GM21447 (cell line): ENCODE measurements at regions not wholly inside any gene's neighbourhood (a gene's known extent, or its start where the extent isn't known, plus 50 kb on each side); places are given as distances from the start of the nearest gene placed in this dataset.
"Not testable (repeated sequence)": the region's sequence is repeated elsewhere in the genome, so short reads cannot be mapped to it uniquely, and the experiment has no call there.

Experiments used
- ATAC-seq: cut with Tn5 transposase; IDR thresholded peaks from one replicate; pipeline ENCODE4 v1.9.1; 2021; ENCODE audit not compliant: unreplicated experiment

DNA sequence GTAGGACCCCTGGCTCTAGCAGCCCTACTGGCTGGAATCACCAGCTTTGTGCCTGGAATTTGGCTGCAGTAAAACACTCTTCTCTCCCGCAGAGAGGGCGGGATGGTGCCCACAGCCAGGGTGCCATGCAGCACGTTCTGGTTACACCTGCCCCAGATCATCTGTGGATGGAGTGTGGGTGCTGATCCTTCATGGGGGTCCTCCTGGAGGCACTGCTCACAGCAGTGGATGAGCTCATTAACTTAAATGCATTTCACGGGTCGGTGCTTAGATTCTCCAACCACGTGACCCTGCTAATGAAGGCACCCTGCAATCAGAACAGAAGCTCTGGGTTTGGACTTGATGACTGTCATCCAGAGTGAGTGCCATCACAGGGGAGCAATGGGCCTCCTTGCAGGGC is 138.6 kb upstream of the AFDN start:
- no peak for ATAC-seq

DNA sequence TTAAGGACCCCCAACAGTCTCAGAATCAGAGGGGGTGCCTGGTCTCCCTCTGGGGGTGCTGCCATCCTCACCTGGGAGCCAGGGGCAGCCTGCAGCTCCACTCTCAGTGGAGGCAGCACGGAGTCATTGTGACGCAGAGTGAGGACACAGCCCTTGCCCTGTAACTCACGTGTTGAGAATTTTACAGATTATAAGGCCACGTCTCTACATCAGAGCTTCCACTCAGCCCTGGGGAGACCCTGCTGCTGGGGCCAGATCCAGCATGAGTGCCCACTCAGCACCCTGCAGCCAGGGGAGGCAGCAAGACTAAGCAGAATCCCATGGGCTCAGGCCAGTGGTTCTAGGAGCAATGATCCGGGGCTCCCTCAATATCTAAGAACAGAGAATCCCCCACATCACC is 137.4 kb upstream of the AFDN start:
- no peak for ATAC-seq

DNA sequence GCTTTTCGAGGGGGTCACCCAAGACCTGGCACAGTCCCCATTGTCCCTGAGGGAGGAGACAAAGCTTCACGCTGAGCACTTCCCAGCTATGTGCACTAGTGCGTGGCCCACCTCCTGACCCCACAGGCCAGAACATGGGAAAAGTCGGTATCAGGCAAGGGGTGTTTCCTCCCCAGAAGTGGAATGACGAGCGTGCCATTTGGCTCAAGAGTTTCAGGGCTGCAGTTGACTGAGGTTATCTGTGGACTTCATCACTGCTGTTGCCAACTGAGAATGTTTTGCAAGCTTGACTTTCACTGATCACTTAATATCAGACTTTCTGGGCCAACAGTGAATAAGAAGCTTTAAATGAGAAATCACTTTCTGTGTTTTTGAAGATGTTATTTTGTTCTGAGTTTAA is 137.0 kb upstream of the AFDN start:
- no peak for ATAC-seq

DNA sequence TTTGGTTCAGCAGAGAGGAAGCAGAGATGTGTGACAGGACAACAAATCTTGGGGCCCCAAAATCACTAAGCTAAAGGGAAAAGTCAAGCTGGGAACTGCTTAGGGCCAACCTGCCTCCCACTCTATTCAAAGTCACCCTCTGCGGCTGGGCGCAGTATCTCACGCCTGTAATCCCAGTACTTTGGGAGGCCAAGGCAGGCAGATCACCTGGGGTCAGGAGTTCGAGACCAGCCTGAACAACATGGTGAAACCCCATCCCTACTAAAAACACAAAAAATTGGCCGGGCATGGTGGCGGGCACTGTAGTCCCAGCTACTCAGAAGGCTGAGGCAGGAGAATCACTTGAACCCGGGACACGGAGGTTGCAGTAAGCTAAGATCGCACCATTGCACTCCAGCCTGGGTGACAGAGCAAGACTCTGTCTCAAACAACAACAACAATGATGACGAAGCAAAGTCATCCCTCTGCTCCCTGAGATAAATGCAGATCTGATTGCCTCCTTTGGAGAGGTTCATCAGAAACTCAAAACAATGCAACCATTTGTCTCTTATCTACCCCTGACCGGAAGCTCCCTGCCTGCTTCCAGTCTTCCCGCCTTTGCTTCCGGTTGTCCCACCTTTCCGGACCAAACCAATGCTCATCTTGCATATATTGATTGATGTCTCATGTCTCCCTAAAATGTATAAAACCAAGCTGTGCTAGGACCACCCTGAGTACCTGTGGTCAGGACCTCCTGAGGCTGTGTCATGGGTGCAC is 136.4 kb upstream of the AFDN start:
- ATAC-seq: not testable (repeated sequence)

DNA sequence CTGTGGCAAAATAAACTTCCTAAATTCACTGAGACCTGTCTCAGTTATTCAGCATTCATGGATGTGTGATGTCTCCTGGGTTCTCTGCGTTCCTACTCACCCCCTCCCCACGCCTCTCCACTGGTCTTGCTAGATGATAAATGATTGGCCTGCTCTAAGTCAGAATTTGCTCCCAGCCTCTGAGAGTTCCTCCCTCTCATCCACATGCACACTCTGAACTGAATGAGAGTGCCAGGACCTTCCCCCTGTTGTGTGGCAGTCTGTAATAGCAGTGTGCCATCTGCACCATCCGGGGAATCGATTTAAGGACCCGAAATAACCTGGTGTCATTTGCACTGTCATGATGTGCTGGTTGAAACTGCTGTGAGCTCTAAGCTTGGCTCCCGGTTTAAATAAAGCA is 135.8 kb upstream of the AFDN start:
- ATAC-seq: no peak

DNA sequence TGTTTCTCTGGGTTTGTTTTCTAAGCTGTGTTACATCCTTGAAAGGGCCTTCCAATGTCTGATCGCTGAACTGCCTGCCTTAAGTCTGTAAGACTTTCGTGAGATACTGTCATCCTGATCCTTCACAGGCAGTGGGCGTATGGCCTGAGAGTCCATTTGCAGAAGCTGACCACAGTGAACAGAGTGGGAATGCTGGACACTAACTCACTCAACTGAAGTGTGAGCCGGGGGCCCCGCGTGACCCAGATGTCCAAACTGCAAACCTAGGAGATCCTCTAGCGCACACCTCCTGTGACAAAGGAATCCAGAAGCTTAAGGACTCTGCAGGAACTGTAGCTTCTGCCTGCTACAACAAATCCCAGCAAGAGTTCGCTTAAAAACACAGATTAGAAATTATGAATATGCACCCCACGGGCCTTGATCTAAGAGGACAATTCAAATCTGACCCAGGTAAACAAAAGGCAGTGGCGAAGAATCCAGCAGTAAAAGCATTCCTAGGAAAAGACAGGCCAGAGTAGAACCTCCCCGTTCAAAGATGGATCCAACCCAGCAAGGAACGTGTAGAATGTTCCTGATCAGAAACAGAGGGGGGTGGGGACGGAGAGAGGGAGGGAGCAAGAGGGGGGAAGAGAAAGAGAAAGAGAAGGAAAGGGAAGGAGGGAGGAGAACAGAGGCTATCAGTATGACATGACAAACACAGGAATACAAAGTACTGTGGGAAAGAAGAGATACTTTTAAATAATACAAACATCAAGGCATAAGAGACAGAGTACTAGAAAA is 135.0 kb upstream of the AFDN start:
- no peak for ATAC-seq

DNA sequence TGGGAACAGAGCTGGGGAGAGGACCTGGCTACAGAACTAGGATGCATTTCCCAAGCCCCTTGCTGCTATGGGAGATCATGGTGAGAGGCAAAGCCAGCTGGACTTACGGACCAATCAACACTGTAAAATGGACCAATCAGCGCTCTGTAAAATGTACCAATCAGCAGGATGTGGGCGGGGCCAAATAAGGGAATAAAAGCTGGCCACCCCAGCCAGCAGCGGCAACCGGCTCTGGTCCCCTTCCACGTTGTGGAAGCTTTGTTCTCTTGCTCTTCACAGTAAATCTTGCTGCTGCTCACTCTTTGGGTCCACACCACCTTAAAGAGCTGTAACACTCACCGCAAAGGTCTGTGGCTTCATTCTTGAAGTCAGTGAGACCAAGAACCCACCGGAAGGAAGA is 133.2 kb upstream of the AFDN start:
- not testable (repeated sequence) for ATAC-seq

DNA sequence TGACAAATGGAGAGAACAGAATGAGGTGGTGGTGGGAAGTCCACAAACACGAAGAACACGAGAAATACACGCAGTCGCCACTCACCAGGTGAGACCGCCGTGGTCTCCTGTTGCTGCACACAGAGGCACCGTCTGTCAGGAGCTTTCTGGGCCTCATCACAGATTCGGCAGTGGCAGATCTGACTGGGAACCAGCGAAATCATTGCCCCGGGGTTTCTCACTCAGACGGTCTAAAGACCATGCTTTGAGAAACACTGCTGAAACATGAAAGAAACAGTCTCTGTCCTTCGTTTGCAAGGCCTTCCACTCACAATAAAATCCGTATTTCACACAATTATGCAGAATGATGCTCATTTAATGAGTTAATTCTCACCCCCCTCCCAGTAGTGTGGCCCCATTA is 130.9 kb upstream of the AFDN start:
- no peak for ATAC-seq

DNA sequence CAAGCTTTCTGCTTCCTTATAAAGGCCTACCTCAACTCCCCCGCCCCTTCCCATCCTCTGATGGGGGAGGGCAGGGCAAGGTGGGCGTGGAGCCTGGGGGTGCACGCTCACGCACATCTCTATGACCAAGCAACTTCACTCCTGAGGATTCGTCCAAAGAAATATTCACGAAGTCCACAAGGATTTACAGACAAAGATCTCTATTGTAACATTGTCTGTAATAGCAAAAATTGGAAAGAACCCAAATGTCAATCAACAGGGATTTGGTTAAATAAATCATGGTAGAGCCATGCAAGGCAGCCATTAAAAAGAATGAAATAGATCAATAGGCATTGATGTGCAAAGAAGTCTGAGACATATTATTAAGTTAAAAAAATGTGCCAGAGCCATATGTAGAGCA is 130.4 kb upstream of the AFDN start:
- no peak for ATAC-seq

DNA sequence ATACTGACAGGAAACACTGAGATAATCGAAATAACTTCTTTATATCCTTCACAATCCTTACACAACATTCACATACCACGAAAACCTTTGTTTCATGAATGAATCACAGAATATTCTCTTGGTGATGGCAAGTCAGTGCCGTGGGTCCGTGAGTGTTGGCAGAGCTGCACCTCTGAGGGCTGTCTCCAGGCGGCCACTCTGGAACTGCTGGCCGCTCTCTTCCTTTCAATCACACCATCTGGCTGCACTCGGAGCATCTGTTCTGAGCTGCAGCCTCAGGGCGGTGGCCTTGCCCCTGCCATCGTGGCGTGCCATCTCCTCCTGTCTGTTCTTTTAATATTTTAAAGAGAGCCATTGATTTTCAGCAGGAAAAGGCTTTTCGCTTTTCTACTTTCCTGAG is 129.4 kb upstream of the AFDN start:
- no peak for ATAC-seq

DNA sequence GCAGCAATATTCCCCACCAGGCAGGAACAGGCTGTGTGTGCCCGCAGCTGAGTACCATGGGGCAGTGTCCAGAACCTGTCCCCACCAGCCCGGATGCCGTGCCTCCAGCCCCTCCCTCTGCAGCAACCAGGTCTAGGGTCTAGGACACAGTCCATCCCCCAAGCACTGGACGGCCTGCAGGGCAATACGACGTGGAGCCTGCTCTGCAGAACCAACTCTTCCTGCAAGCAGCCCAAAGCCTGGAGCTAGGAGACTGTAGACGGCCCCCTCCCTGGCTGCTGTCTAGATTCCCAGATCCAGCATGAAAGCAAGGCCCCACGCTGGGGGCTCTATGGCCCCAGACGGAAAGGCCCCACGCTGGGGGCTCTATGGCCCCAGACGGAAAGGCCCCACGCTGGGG is 128.2 kb upstream of the AFDN start:
- no peak for ATAC-seq

DNA sequence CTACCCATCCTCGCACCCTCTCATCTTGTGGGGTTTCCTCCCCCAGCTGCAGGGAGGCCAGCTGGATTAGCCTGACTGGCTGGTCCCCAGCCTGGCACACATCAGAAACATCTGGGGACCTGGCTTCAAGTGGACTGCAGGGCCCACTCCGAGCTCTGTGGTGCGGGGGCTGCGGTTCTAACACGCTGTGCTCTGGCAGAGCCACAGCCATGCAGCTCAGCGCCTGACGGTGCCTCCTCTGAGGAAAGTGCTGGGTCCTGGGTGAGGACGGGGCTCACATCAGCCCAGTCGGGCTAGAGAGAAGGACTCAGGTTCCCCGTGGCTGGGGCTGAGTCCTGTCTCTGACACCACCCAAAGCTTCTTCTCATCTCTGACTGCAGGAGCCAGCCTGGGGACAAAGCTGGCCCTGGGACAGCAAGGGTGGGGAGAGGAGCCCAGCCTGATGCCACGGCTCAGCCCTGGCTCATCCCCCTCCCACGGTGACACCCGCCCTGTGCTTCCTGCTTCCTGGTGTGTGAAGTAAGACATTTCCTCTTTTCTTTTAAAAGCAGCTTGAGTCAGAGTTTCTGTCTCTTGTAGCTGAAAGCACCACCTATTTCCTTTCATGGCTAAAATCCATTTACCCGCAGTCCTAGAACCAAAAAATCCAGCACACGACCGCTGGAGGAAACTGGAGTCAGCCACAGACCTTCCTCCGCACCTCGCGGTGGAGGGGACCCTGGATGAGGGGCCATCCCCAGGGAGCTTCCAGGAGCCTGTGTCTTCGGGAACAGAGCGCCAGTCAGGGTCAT is 127.4 kb upstream of the AFDN start:
- peak; percentile 96 for ATAC-seq

DNA sequence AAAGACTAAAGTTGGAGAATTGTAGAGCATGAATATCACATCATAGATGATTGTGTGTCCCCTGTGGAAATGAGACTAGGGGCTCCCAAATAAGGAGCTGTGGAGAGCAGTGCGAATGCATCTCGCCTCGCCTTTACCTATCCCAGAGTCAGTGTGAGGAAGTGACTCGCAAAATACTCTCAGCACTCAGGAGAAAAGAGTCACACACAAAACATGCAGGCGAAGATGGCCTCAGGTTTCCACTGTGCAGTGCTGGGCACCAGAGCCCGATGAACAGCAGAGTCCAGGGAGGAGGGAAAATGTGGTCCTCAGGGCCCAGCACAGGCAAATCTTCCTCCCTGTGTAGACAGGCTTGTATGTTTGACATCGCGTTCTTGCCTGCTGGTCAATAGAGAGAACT is 126.5 kb upstream of the AFDN start:
- ATAC-seq: no peak

DNA sequence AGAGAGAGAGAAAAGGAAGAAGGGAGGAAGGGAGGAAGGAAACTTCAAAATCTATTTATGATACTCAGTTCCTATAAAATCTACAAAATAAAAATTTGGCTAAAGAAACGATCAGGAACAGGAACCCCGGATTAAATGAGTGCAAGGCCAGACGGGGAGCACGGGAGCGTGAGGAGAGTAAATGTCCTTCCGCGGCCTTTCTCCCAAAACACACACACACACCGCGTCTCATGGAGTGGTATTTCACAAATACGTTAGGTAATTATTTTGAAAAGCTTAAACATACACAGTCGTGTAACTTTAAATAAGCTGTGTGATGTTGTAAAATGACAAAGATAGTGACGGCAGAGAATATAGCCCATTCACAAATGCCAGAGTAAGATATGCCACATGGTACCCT is 125.7 kb upstream of the AFDN start:
- ATAC-seq: no peak

DNA sequence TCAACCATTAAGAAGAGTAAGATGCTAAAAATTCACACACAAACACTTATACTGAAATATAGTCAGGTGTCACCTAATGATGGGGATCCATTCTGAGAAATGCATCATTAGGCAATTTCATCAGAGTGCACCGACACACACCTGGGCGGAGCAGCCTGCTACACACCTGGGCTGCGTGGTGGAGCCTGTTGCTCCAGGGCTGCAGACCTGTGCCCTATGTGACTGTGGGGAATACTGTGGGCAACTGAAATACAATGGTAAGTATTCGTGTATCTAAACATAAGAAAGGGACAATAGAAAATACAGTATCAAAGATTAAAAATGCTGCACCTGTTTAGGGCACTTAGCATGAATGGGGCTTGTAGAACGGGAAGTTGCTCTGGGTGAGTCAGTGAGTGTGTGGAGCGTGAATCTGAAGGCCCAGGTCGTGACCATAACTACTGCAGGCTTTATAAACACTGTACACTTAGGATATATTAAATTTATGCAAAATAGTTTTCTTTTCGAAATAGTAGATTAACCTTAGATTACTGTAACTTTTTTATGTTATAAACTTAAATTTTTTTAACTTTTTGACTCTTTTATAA is 124.4 kb upstream of the AFDN start:
- ATAC-seq: no peak

DNA sequence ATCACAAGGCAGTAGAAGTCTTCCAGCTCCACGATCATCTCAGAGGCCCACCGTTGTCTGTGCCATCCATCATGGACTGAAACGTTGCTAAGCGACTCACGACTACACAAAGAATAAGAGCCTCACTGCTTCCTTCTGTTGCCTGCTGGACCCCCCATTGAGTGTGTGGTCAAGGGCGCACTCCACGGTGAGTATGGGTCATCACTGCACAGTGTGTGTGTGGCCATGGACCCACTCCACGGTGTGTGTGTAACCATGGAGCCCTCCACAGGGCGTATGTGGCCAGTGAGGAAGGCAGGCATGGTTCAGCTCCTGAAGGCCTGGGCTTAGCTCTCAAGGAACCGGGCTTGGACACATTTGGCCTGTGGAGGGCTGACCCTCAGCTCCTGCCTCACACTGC is 123.4 kb upstream of the AFDN start:
- no peak for ATAC-seq

DNA sequence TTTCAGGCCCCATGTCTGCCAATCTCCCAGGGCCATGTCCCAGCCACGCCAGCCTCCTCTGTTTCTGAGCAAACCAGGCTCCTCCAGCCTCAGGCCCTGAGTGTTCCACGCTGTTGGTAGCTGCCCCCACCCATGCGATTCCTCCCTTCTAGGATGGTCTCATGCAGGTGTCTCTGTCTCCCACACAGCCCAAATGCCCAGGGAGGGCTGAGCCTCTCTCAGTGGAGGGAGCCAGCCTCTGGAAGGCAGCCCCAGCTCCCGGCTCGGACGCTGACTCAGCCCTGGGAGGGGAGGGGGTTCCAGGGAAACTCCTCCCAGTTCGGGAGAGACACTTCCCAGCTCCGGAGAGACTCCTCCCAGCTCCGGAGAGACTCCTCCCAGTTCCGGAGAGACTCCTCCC is 122.9 kb upstream of the AFDN start:
- no peak for ATAC-seq

DNA sequence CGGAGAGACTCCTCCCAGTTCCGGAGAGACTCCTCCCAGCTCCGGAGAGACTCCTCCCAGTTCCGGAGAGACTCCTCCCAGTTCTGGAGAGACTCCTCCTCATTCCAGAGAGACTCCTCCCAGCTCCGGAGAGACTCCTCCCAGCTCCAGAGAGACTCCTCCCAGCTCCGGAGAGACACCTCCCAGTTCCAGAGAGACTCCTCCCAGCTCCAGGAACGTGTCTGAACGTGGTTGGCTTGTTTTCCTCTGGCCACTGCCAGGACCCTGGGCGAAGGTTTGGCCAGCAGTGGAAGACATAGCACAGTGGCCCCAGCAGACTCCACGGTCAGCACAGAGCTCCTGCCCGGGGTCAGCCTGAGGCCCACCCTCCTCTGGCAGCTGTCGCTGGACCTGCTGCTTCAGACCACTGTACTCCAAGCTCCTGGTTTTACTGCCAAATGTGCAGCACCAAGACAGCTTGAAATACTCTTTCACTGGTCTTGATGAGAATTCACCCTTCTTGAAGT is 122.3 kb upstream of the AFDN start:
- no peak for ATAC-seq

DNA sequence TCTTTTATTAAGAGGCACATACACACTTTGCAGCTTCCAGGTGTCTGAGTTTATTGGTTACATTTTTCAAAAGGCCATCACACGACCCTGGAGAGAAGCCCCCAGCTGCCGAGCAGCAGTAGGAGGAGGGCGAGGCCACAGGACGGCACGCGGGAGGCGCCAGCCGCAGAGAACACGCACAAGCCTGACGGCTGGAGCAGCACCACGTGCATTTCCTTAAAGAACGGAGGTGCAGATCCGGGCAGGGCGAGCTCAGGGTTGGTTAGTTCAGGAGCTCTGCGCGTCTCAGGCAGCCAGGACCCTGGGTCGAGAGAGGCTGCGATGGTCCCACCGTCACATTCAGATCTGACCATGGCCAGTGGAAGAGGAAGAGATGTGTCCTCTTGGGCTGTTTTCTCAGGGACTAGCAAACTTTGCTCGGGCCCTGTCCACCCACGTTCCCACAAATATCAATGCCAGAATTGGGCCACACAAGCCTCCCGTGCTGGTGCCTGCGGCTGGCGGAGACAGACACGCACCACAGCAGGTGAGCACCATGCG is 121.4 kb upstream of the AFDN start:
- ATAC-seq: no peak

DNA sequence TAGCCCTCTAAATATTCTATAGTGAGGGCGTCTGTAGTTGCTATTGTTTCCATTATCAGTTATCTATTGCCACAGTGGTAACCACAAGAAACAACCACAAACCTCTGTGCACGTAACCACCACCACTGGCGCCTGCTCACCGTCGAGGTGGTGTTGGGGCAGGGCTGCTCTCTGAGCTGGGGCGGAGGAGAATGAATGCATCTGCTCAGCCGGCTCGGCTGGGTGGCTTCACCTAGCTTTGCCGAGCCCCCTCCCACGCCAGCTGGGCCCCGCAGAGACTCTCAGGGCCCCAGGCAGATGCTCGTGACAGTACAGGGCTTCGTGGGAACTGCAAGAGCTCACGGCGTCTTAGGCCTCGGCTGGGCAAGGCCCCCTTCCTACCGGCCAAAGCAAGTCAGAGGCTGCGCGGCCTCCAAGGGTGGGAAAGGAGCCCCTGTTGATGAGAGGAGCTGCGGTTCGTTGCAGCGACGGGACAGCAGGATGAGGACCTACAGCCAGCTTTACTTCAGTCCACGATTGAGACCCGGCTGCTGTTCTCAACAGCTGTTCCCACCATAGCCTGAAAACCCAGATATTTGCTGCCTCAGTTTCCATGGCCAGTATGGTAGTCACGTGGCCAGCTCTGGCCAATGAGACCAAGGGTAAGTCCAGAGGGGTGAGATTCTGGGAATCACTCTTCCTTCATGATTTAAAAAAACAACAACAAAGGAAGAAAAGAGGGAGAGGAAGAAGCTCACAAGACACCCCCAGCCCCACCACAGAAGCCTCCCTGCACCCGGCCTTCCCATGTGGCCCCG is 120.2 kb upstream of the AFDN start:
- ATAC-seq: peak; percentile 98
